ENCODE measurements at regions not wholly inside any gene's neighbourhood (a gene's known extent, or its start where the extent isn't known, plus 50 kb on each side); places are given as distances from the start of the nearest gene placed in this dataset.
A peak's percentile ranks its signal among the peaks of the same experiment; 100 is the strongest.

- Histone ChIP-seq H3K4me3 (no peak overlapping the region), H3K27me3 (replicated peaks; ENCODE audit: insufficient read depth) (peaks cover 5% of the 10 kb centered on the region; the same call in 1 of the 2 replicates), H3K4me1 (ENCODE audit: insufficient read depth) (no peaks in the 10 kb centered on the region), H3K79me2 (ENCODE audit: insufficient read depth) (no peaks in the 10 kb centered on the region), H3K9ac (no peak overlapping the region), H4K20me1 (ENCODE audit: insufficient read depth) (no peaks in the 10 kb centered on the region), H2AFZ (no peak overlapping the region), H3K36me3 (ENCODE audit: low read depth) (no peaks in the 10 kb centered on the region), H3F3A (ENCODE audit: insufficient read depth) (no peaks in the 10 kb centered on the region), H3K4me2 (ENCODE audit: unreplicated experiment) (no peak overlapping the region), H3K9me2 (ENCODE audit: insufficient read depth) (no peaks in the 10 kb centered on the region), H3K9me3 (ENCODE audit: low read depth) (no peaks in the 10 kb centered on the region), H3K27ac (no peak overlapping the region)
- WGBS, 2 experiments (ENCODE audit: low coverage in 1 of 2, low lambda C conversion rate in 2 of 2, missing lambda C conversion rate in 2 of 2) = 0 to 9% methylated on average over 1 of the region's 1 CpG
- TF ChIP-seq EZH2phosphoT487 (IDR thresholded peaks at IDR 0.05; ENCODE audit: insufficient read depth, low read depth) (no peak), EZH2 (IDR thresholded peaks at IDR 0.05; ENCODE audit: insufficient read depth, poor library complexity, severe bottlenecking) (no peak)
- peak; percentile 38 for DNase-seq
- in situ Hi-C loops (cut with MboI) = no loop called here
Measured at GRCh38 chr2:19435815-19436214, 77.4 kb upstream of the OSR1 start.

- TF ChIP-seq EZH2phosphoT487 (IDR thresholded peaks at IDR 0.05; ENCODE audit: insufficient read depth, low read depth) (no peak), EZH2 (IDR thresholded peaks at IDR 0.05; ENCODE audit: insufficient read depth, poor library complexity, severe bottlenecking) (no peak)
- H3K4me3 ChIP-seq = no peak overlapping the region
- H3K27me3 ChIP-seq (replicated peaks; ENCODE audit: insufficient read depth) = peaks cover 5% of the 10 kb centered on the region; the same call in 1 of the 2 replicates
- no peak overlapping the region for H3K9ac ChIP-seq
- no peak overlapping the region for H2AFZ ChIP-seq
- H3K4me2 ChIP-seq (ENCODE audit: unreplicated experiment) = no peak overlapping the region
- no peaks in the 10 kb centered on the region for H3K79me2 ChIP-seq (ENCODE audit: insufficient read depth)
- no peaks in the 10 kb centered on the region for H3K9me2 ChIP-seq (ENCODE audit: insufficient read depth)
- in situ Hi-C loops (cut with MboI) = no loop called here
- H4K20me1 ChIP-seq (ENCODE audit: insufficient read depth) = no peaks in the 10 kb centered on the region
- no peaks in the 10 kb centered on the region for H3K9me3 ChIP-seq (ENCODE audit: low read depth)
- no peaks in the 10 kb centered on the region for H3K36me3 ChIP-seq (ENCODE audit: low read depth)
- no peak for DNase-seq
- H3K27ac ChIP-seq = no peak overlapping the region
- H3K4me1 ChIP-seq (ENCODE audit: insufficient read depth) = no peaks in the 10 kb centered on the region
- H3F3A ChIP-seq (ENCODE audit: insufficient read depth) = no peaks in the 10 kb centered on the region
Measured at GRCh38 chr2:19434413-19434812, 76.0 kb upstream of the OSR1 start.

DNA sequence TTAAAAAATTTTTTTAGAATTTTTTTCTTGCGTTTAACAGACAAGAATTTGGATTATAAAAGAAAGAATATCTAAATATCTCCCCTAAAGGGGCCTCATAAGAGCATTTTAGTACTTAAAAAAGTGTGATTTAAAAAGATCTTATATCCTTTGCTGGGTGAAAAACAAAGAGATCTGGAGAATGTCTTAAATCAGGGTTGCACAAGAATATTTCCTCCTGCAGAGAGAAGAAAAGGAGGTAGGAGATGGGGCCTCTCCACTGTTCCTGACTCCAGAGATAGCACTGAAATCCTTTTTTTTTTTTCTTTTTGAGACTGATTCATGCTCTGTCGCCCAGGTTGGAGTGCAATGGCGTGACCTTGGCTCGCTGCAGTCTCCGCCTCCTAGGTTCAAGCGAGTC is 68.5 kb upstream of the OSR1 start:
- Histone ChIP-seq H3K4me2 (ENCODE audit: unreplicated experiment) (no peak overlapping the region), H3K27ac (no peak overlapping the region), H3K9me2 (ENCODE audit: insufficient read depth) (no peaks in the 10 kb centered on the region), H3K9me3 (ENCODE audit: low read depth) (no peaks in the 10 kb centered on the region), H2AFZ (no peak overlapping the region), H3K4me1 (ENCODE audit: insufficient read depth) (no peaks in the 10 kb centered on the region), H3K36me3 (ENCODE audit: low read depth) (no peaks in the 10 kb centered on the region), H3F3A (ENCODE audit: insufficient read depth) (no peaks in the 10 kb centered on the region), H4K20me1 (ENCODE audit: insufficient read depth) (no peaks in the 10 kb centered on the region), H3K27me3 (replicated peaks; ENCODE audit: insufficient read depth) (no peaks in the 10 kb centered on the region), H3K4me3 (no peak overlapping the region), H3K79me2 (ENCODE audit: insufficient read depth) (no peaks in the 10 kb centered on the region), H3K9ac (no peak overlapping the region)
- no peak for DNase-seq
- 86 to 87% methylated on average over 6 of the region's 6 CpGs for WGBS, 2 experiments (ENCODE audit: low coverage in 1 of 2, low lambda C conversion rate in 2 of 2, missing lambda C conversion rate in 2 of 2)
- TF ChIP-seq EZH2 (IDR thresholded peaks at IDR 0.05; ENCODE audit: insufficient read depth, poor library complexity, severe bottlenecking) (no peak), EZH2phosphoT487 (IDR thresholded peaks at IDR 0.05; ENCODE audit: insufficient read depth, low read depth) (no peak)
- in situ Hi-C loops (cut with MboI) = no loop called here

DNA sequence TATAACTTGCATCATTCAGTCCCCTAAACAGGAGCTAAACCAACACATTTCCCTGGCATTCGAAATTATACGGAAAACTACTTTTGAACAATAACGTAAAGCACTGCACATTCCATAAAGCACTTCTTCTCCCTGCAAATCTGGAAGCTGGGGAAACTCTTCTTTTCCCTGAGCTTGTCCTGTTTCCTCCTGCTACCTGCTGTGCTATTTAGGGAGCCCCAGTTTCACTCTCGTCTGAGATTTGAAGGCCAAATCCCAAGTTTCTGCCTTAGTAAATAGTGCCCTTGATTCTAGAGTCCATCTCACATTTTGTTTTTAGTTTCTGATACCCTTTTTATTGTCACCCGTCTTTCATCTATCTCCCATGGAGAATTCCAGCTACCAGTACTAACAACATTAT is 67.7 kb upstream of the OSR1 start:
- TF ChIP-seq EZH2 (IDR thresholded peaks at IDR 0.05; ENCODE audit: insufficient read depth, poor library complexity, severe bottlenecking) (no peak), EZH2phosphoT487 (IDR thresholded peaks at IDR 0.05; ENCODE audit: insufficient read depth, low read depth) (no peak)
- Histone ChIP-seq H3K27me3 (replicated peaks; ENCODE audit: insufficient read depth) (no peaks in the 10 kb centered on the region), H3K79me2 (ENCODE audit: insufficient read depth) (no peaks in the 10 kb centered on the region), H3K9me2 (ENCODE audit: insufficient read depth) (0 out of 2 replicates have a peak, but pooled peaks cover 4% of the 10 kb centered on the region), H3K27ac (no peak overlapping the region), H3K4me3 (no peak overlapping the region), H3K36me3 (ENCODE audit: low read depth) (no peaks in the 10 kb centered on the region), H2AFZ (no peak overlapping the region), H4K20me1 (ENCODE audit: insufficient read depth) (no peaks in the 10 kb centered on the region), H3F3A (ENCODE audit: insufficient read depth) (no peaks in the 10 kb centered on the region), H3K9me3 (ENCODE audit: low read depth) (no peaks in the 10 kb centered on the region), H3K9ac (no peak overlapping the region), H3K4me1 (ENCODE audit: insufficient read depth) (no peaks in the 10 kb centered on the region), H3K4me2 (ENCODE audit: unreplicated experiment) (no peak overlapping the region)
- in situ Hi-C loops (cut with MboI) = no loop called here
- DNase-seq = no peak
- 93 to 96% methylated on average over 5 of the region's 5 CpGs for WGBS, 2 experiments (ENCODE audit: low coverage in 1 of 2, low lambda C conversion rate in 2 of 2, missing lambda C conversion rate in 2 of 2)

DNA sequence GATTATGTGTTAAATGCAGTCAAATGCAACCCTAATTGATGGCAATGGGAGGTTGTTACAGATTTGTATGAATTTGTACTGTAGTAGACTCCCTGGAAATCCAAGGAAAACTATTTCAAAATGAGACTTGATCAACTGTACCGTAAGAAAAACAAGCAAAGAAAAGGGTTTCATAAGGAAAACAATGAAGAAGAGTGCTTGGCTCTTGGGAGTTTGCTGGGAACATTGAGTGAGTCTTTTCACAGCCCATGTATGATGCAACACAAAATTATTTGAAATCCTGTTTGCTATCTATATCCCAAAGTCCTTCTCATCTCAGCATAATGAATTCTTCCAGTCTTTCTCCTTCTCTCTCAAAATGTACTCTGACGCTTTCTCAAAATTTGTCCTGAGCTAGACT is 67.0 kb upstream of the OSR1 start:
- Histone ChIP-seq H3K9me2 (ENCODE audit: insufficient read depth) (0 out of 2 replicates have a peak, but pooled peaks cover 4% of the 10 kb centered on the region), H3K9me3 (ENCODE audit: low read depth) (no peaks in the 10 kb centered on the region), H3K79me2 (ENCODE audit: insufficient read depth) (no peaks in the 10 kb centered on the region), H3K9ac (no peak overlapping the region), H2AFZ (no peak overlapping the region), H4K20me1 (ENCODE audit: insufficient read depth) (no peaks in the 10 kb centered on the region), H3K4me3 (no peak overlapping the region), H3K4me1 (ENCODE audit: insufficient read depth) (no peaks in the 10 kb centered on the region), H3K36me3 (ENCODE audit: low read depth) (no peaks in the 10 kb centered on the region), H3K27ac (no peak overlapping the region), H3K4me2 (ENCODE audit: unreplicated experiment) (no peak overlapping the region), H3K27me3 (replicated peaks; ENCODE audit: insufficient read depth) (no peaks in the 10 kb centered on the region), H3F3A (ENCODE audit: insufficient read depth) (no peaks in the 10 kb centered on the region)
- 35 to 43% methylated on average over 2 of the region's 2 CpGs for WGBS, 2 experiments (ENCODE audit: low coverage in 1 of 2, low lambda C conversion rate in 2 of 2, missing lambda C conversion rate in 2 of 2)
- DNase-seq = peak; percentile 17
- in situ Hi-C loops (cut with MboI) = no loop called here
- TF ChIP-seq EZH2phosphoT487 (IDR thresholded peaks at IDR 0.05; ENCODE audit: insufficient read depth, low read depth) = no peak
- no peak for TF ChIP-seq EZH2 (IDR thresholded peaks at IDR 0.05; ENCODE audit: insufficient read depth, poor library complexity, severe bottlenecking)
